ENCODE measurements at regions not wholly inside any gene's neighbourhood (a gene's known extent, or its start where the extent isn't known, plus 50 kb on each side); places are given as distances from the start of the nearest gene placed in this dataset.

DNA sequence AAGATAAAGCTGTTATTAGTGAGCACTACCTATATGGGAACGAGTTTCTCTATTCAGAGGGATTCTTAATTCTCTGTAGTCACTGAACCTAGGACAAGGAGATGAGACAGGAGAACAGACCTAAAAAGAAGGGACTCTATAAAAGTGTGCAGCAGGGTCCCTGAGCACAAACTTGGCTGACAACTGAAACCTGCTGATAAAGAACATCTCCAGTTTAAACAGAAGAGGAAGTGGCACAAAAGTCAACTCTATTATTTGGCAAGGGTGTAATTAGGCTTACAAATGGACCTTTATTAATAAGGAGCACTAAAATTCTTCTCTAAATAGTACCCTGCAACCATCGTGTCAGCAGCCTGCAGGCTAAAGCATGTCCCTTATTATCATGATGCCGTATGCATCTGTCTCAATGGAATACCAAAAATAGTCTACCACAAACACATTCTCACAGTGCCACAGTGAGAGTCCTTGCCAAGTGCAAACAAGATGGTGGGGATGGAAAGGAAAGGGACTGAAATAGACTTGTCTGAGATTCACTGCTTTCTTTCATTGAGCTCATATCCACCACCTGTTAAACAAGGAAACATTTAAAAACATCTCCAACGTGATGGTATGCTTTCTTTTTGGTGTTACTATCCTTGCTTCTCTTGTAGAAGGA lies 260.2 kb downstream of the INSIG2 start:
- TF ChIP-seq, protein P1, sequence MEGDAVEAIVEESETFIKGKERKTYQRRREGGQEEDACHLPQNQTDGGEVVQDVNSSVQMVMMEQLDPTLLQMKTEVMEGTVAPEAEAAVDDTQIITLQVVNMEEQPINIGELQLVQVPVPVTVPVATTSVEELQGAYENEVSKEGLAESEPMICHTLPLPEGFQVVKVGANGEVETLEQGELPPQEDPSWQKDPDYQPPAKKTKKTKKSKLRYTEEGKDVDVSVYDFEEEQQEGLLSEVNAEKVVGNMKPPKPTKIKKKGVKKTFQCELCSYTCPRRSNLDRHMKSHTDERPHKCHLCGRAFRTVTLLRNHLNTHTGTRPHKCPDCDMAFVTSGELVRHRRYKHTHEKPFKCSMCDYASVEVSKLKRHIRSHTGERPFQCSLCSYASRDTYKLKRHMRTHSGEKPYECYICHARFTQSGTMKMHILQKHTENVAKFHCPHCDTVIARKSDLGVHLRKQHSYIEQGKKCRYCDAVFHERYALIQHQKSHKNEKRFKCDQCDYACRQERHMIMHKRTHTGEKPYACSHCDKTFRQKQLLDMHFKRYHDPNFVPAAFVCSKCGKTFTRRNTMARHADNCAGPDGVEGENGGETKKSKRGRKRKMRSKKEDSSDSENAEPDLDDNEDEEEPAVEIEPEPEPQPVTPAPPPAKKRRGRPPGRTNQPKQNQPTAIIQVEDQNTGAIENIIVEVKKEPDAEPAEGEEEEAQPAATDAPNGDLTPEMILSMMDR (IDR thresholded peaks at IDR 0.05), result no peak
- no peak for TF ChIP-seq MXI1 (IDR thresholded peaks at IDR 0.05; ENCODE audit: low read depth, low read length)
- TF ChIP-seq YY1 (IDR thresholded peaks at IDR 0.05; ENCODE audit: low read depth), result no peak
- TF ChIP-seq TCF12 (IDR thresholded peaks at IDR 0.05), result no peak
- TF ChIP-seq RAD21 (IDR thresholded peaks at IDR 0.05; ENCODE audit: low read length), result no peak
- TF ChIP-seq REST (IDR thresholded peaks at IDR 0.05; ENCODE audit: low read depth, low read length), result no peak
- TF ChIP-seq IRF3 (IDR thresholded peaks at IDR 0.05; ENCODE audit: low read depth, low read length), result no peak
- TF ChIP-seq USF2 (IDR thresholded peaks at IDR 0.05; ENCODE audit: borderline replicate concordance, low read depth, low read length), result no peak
- TF ChIP-seq EP300 (IDR thresholded peaks at IDR 0.05; ENCODE audit: borderline replicate concordance in 1 of 2, low read depth in 1 of 2, low read length in 1 of 2), result no peak
- TF ChIP-seq EZH2phosphoT487 (IDR thresholded peaks at IDR 0.05; ENCODE audit: borderline replicate concordance, low read depth), result no peak
- TF ChIP-seq CHD2 (IDR thresholded peaks at IDR 0.05; ENCODE audit: low read length, partially characterized antibody), result no peak
